Testis (tissue), 2 donors: ENCODE measurements at regions not wholly inside any gene's neighbourhood (a gene's known extent, or its start where the extent isn't known, plus 50 kb on each side); places are given as distances from the start of the nearest gene placed in this dataset.

Experiments
- DNase-seq: peaks from one replicate; pipeline ENCODE4 v3.0.0-alpha.2; 2019
- H3K27ac ChIP-seq, 2 donors: fragments of 200-600 bp; sonication (generic); one replicate each; pipeline ENCODE4 v1.5.1; 2019
- H3K27me3 ChIP-seq: fragments of 200-600 bp; sonication (generic); one replicate; pipeline ENCODE4 v1.5.1; 2019
- H3K36me3 ChIP-seq: fragments of 200-600 bp; sonication (generic); one replicate; pipeline ENCODE4 v1.5.1; 2017; ENCODE audit warnings: low read depth; ENCODE audit errors: missing control alignments
- H3K4me1 ChIP-seq: fragments of 200-600 bp; sonication (generic); one replicate; pipeline ENCODE4 v1.5.1; 2019
- H3K4me3 ChIP-seq, 2 donors: fragments of 200-600 bp; sonication (generic); one replicate each; pipeline ENCODE4 v1.5.1; 2017 to 2019
- H3K9me3 ChIP-seq: fragments of 200-600 bp; sonication (generic); one replicate; pipeline ENCODE4 v1.5.1; 2017
- CTCF ChIP-seq, 3 experiments: fragments of 450-650 bp in 2 of 3; fragments of 200-600 bp in 1 of 3; sonication (generic) in 1 of 3; IDR thresholded peaks; one replicate each; pipeline ENCODE4 v1.5.1; 2016 to 2019; ENCODE audit warnings: antibody characterized with exemption in 3 of 3, mild to moderate bottlenecking in 2 of 3, moderate library complexity in 1 of 3
- POLR2A ChIP-seq: fragments of 450-650 bp; IDR thresholded peaks from one replicate; pipeline ENCODE4 v1.6.1; 2017; ENCODE audit warnings: antibody characterized with exemption, mild to moderate bottlenecking, moderate library complexity
- WGBS, 2 donors: methylation state at CpG; one replicate each; pipeline ENCODE4 v1.1.5; 2018; 5-methylcytosine and 5-hydroxymethylcytosine counted together
- intact Hi-C: fragments of 100-400 bp; cut with DNase I; formaldehyde crosslinking; loops from one replicate; pipeline ENCODE4 v1.15.1; 2023; ENCODE audit warnings: low total_unique reads

DNA sequence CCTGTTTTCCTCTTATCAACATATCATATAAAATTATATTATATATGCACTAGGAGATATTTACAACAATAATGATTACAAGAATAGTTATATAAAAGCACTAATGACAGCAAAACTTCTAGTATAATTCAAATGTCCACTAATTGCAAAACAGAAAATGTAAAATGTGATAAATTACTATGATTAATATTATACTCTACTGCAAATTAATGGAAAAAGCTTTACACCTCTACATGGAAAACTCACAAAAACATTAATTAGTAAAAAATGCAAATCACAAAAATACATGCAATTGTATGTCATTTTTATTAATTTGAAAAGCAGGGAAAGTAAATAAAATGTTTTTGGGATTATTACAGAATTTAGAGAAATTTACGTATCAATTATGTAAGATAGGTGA is 681.0 kb upstream of the PCDH20 start:
- H3K36me3 ChIP-seq, result no peaks in the 10 kb centered on the region
- no peaks in the 10 kb centered on the region for H3K9me3 ChIP-seq
- TF ChIP-seq POLR2A (no peak), CTCF (IDR thresholded peaks at IDR 0.05) (no peak)
- DNase-seq, result no peak
- H3K27ac ChIP-seq, result no peak overlapping the region
- no peaks in the 10 kb centered on the region for H3K27me3 ChIP-seq
- 87 to 95% methylated on average over 1 of the region's 1 CpG for WGBS, 2 donors
- no peak overlapping the region for H3K4me3 ChIP-seq
- intact Hi-C loops, result no loop called here
- no peaks in the 10 kb centered on the region for H3K4me1 ChIP-seq

GRCh38 chr13:62094932-62095331 is 679.3 kb upstream of the PCDH20 start:
- TF ChIP-seq POLR2A (no peak), CTCF (IDR thresholded peaks at IDR 0.05) (no peak)
- no peak for DNase-seq
- 79 to 83% methylated on average over 1 of the region's 1 CpG for WGBS, 2 donors
- Histone ChIP-seq H3K4me3 (no peak overlapping the region), H3K27me3 (no peaks in the 10 kb centered on the region), H3K4me1 (no peaks in the 10 kb centered on the region), H3K36me3 (no peaks in the 10 kb centered on the region), H3K27ac (no peak overlapping the region), H3K9me3 (no peaks in the 10 kb centered on the region)
- intact Hi-C loops, result no loop called here

- DNase-seq, result no peak
- H3K4me3 ChIP-seq, result no peak overlapping the region
- no peak overlapping the region for H3K27ac ChIP-seq
- TF ChIP-seq POLR2A (no peak), CTCF (IDR thresholded peaks at IDR 0.05) (no peak)
- 65 to 75% methylated on average over 5 of the region's 5 CpGs for WGBS, 2 donors
- no peaks in the 10 kb centered on the region for H3K9me3 ChIP-seq
- intact Hi-C loops, result no loop called here
- H3K27me3 ChIP-seq, result no peaks in the 10 kb centered on the region
- no peaks in the 10 kb centered on the region for H3K36me3 ChIP-seq
- H3K4me1 ChIP-seq, result no peaks in the 10 kb centered on the region
These were observed 678.5 kb upstream of the PCDH20 start for GRCh38 chr13:62093984-62094780.

GRCh38 chr13:62092949-62093348 is 677.3 kb upstream of the PCDH20 start:
- intact Hi-C loops, result no loop called here
- Histone ChIP-seq H3K27me3 (no peaks in the 10 kb centered on the region), H3K36me3 (no peaks in the 10 kb centered on the region), H3K4me3 (no peak overlapping the region), H3K9me3 (no peaks in the 10 kb centered on the region), H3K27ac (no peak overlapping the region), H3K4me1 (no peaks in the 10 kb centered on the region)
- 80 to 81% methylated on average over 2 of the region's 2 CpGs for WGBS, 2 donors
- DNase-seq, result no peak
- TF ChIP-seq CTCF (IDR thresholded peaks at IDR 0.05) (no peak), POLR2A (no peak)

DNA sequence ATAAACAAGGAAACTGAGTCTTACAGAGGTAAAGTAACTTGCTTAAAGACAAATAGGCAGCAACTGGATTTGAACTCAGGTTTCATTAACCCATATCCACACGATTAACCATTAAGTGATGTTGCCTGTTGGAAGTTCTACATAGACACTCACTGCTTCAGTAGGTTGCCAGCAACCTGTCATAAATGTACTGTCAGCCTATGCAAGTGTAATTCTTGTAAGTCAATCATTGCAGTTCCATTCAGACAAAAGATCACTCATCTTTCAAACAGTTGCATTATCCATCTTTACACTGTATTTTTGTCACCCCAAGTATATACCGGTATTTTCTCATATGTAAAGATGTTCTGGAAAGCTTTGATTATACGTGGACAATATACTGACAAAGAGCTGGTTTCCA is 676.9 kb upstream of the PCDH20 start:
- intact Hi-C loops, result no loop called here
- H3K4me3 ChIP-seq, result no peak overlapping the region
- TF ChIP-seq CTCF (IDR thresholded peaks at IDR 0.05) (no peak), POLR2A (no peak)
- DNase-seq, result no peak
- H3K9me3 ChIP-seq, result no peaks in the 10 kb centered on the region
- no peak overlapping the region for H3K27ac ChIP-seq
- no peaks in the 10 kb centered on the region for H3K27me3 ChIP-seq
- H3K36me3 ChIP-seq, result no peaks in the 10 kb centered on the region
- no peaks in the 10 kb centered on the region for H3K4me1 ChIP-seq
- WGBS, 2 donors, result 88 to 92% methylated on average over 3 of the region's 3 CpGs
